ENCODE measurements at regions not wholly inside any gene's neighbourhood (a gene's known extent, or its start where the extent isn't known, plus 50 kb on each side); places are given as distances from the start of the nearest gene placed in this dataset.

- Mint-ChIP-seq H3K9me3 (ENCODE audit: unreplicated experiment) (no peaks in the 10 kb centered on the region), H3K27ac (ENCODE audit: low read depth, unreplicated experiment) (no peak overlapping the region), H3K27me3 (ENCODE audit: insufficient read depth, unreplicated experiment) (no peaks in the 10 kb centered on the region), H3K36me3 (ENCODE audit: insufficient read depth, unreplicated experiment) (no peaks in the 10 kb centered on the region), H3K4me1 (ENCODE audit: insufficient read depth, unreplicated experiment) (no peaks in the 10 kb centered on the region), H3K4me3 (ENCODE audit: unreplicated experiment) (no peak overlapping the region)
- no peak for DNase-seq (ENCODE audit: unreplicated experiment)
- ChIA-PET CTCF (interaction anchor here (0.6 to 0.7 kb wide), 3 partner anchors 23 to 739 kb away, joined by 3 to 4 read pairs (median 3); no protein-coding TSS in a partner anchor), POLR2A (no interaction called here)
- intact Hi-C loops (cut with micrococcal nuclease): no loop called here
- TF ChIP-seq, protein P1, sequence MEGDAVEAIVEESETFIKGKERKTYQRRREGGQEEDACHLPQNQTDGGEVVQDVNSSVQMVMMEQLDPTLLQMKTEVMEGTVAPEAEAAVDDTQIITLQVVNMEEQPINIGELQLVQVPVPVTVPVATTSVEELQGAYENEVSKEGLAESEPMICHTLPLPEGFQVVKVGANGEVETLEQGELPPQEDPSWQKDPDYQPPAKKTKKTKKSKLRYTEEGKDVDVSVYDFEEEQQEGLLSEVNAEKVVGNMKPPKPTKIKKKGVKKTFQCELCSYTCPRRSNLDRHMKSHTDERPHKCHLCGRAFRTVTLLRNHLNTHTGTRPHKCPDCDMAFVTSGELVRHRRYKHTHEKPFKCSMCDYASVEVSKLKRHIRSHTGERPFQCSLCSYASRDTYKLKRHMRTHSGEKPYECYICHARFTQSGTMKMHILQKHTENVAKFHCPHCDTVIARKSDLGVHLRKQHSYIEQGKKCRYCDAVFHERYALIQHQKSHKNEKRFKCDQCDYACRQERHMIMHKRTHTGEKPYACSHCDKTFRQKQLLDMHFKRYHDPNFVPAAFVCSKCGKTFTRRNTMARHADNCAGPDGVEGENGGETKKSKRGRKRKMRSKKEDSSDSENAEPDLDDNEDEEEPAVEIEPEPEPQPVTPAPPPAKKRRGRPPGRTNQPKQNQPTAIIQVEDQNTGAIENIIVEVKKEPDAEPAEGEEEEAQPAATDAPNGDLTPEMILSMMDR (IDR thresholded peaks at IDR 0.05; ENCODE audit: unreplicated experiment): no peak
- BruUV-seq (replicated peaks): no TSS peak
Observed at GRCh38 chr13:21321269-21321668, 137.8 kb downstream of the ZDHHC20 start.

GRCh38 chr13:21322327-21322965 is 136.7 kb downstream of the ZDHHC20 start:
- no peak overlapping the region for H3K27ac Mint-ChIP-seq (ENCODE audit: low read depth, unreplicated experiment)
- BruUV-seq (replicated peaks): no TSS peak
- H3K27me3 Mint-ChIP-seq (ENCODE audit: insufficient read depth, unreplicated experiment): no peaks in the 10 kb centered on the region
- CTCF ChIA-PET: interaction anchor here (0.7 kb wide), 1 partner anchor 158 kb away, joined by 3 read pairs; no protein-coding TSS in a partner anchor
- DNase-seq (ENCODE audit: unreplicated experiment): no peak
- no peaks in the 10 kb centered on the region for H3K36me3 Mint-ChIP-seq (ENCODE audit: insufficient read depth, unreplicated experiment)
- H3K4me3 Mint-ChIP-seq (ENCODE audit: unreplicated experiment): no peak overlapping the region
- POLR2A ChIA-PET: no interaction called here
- intact Hi-C loops (cut with micrococcal nuclease): no loop called here
- H3K9me3 Mint-ChIP-seq (ENCODE audit: unreplicated experiment): no peaks in the 10 kb centered on the region
- no peaks in the 10 kb centered on the region for H3K4me1 Mint-ChIP-seq (ENCODE audit: insufficient read depth, unreplicated experiment)
- TF ChIP-seq, protein P1 (IDR thresholded peaks at IDR 0.05; ENCODE audit: unreplicated experiment): no peak

All from MCF 10A (cell line).